GM12874 (cell line): ENCODE measurements at regions not wholly inside any gene's neighbourhood (a gene's known extent, or its start where the extent isn't known, plus 50 kb on each side); places are given as distances from the start of the nearest gene placed in this dataset.

Experiments used
- CTCF ChIP-seq: IDR thresholded peaks from 2 replicates; pipeline ENCODE4 v1.5.1; 2011; ENCODE audit warnings: low read depth, mild to moderate bottlenecking, control low read depth, low read length, moderate library complexity; ENCODE audit not compliant: insufficient read depth

DNA sequence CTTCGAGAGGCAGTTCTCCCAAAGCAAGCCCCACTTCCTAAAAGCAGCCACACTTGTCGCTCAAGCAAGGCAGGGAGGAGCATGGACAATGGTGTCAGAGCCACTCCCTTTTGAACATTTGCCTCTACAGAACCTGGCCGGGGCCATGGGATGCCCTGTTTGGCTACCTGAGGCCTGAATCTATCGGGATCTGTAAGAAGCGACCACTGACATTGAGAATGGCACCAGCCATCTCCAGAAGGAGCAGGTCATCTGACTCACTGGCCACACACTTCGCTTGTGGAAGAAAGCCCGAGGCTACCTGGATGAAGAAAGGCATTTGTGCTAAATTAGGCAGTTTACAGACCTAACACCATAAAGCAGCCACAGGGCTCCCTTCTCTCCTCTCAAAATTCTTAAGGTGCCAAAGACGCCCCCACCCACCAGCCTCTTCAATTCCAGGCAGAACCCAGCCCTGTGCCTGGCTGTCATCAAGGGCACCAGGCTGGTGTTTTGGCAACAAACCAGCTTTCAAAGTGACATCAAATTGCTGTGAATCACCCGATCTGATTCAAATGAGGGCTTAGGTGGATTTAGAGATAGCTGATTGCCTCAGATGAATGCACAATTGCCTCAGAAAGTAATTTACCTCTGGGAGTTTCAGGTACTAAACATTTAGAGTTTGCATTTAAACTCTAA lies 104.8 kb downstream of the ETS2 start:
- no peak for TF ChIP-seq CTCF

DNA sequence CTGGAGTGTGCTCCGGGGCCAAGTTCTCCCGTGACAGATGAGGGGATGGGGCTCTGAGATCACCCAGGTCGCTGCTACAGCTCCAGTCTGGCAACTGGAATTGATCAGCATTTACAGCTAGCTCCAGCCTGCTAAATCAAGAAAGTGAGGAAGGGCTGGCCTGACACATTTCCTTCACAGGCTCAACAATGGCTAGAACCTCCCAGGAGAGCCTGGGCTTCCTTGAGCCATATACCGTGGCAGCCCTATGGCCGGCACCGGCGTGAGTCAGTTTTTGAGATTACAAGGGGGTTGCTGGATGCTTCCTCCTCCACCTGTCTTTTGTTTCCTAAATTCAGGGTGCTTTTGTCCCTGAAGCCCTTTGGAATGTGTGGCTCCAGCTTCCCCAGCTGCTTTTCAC lies 104.2 kb downstream of the ETS2 start:
- no peak for TF ChIP-seq CTCF

DNA sequence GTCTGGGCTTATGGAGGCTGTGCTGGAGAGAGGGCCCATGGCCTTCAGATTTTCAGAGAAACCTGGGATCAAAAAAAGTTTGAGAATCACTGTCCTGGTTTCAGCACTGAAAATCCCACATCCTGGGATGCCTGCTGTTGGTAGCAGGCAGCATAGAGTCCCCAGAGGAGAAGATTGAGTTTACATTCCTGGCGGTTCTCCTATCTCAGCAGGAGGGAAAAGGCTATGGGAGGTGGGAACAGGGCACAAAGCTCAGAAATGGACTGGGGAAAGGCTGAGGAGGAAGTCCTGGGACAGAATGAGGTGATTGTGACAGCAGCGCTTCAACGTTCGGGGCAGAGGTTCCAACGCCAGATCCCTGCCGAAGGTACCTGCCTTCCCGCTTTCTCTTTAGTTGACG lies 103.4 kb downstream of the ETS2 start:
- no peak for TF ChIP-seq CTCF

DNA sequence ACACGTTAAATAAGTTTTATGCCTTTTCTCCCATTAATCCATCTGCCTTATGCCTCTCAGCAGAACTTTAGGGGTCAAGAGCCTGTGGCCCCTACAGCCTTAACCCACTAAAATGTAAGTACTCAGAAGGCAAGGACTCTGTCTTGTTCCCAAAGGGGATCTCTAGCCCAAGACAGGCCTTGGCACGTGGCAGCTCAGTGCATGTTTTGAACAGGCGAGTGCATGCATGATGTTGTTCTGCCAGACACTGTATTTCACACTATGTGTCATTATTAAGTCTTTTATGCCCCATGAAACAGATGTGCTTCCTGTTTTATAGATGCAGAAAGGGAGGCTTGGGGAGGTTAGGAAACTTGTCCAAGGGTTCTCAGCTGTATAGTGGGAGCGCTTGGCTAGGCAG lies 102.8 kb downstream of the ETS2 start:
- no peak for TF ChIP-seq CTCF

DNA sequence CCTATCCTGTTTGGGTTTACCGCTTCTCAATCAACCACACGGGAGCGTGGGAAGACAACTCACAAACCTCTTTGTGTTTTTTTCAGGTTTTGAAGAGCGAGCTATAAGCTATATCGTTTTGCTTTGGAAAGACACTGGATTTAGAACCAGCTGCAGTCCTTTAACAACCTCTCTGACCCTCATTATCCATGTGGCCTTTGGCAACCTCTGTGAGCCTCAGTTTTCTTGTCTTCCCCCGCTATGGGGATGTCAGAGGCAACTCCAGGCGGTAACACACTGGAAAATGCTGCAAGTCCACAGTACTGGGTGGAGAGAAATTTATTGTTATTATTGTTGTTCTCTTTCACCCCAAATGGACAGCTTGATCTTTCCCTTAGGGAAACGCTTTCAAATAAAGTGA lies 100.0 kb downstream of the ETS2 start:
- TF ChIP-seq CTCF = no peak

DNA sequence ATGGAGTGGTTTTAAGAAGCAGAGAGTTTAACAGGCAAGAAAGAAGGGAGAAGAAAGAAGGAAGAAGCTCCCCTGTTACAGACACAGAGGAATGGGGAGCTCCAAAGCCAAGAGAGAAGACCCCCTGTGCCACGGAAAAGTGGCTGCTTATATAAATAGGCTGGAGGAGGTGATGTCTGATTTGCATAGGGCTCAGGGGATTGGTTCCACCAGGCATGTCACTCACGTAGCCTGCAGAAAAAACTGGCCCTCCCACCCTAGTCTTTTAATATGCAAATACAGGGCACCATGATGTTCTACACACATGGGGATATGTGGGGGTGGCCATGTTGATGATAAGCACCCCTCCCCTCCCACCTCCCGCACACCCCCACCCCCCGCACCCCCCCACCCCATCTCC lies 99.6 kb downstream of the ETS2 start:
- TF ChIP-seq CTCF = no peak

DNA sequence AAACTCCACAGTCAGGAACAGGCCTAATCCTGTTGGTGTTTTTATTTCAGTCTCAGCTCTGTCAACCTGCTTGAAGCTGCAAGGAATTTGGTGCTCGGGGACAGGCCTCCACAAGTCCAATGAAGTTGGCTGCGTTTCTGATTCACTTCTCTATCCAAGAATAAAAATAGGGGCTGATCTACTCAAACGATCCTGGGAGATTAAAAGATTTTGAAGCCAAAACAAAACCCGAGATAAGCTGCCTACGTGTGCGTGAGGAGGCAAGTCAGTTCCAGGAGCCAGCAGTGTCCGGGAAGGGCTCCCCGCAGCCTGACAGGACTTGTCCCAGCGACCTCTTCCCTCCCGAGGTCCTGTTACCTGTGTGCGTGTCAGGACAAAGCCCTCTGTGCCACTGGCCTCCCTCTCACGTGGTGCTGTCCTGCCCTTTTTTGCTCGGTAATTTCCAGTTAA lies 98.0 kb downstream of the ETS2 start:
- TF ChIP-seq CTCF = no peak
